Bronchial epithelial cell (primary cell): ENCODE measurements at regions not wholly inside any gene's neighbourhood (a gene's known extent, or its start where the extent isn't known, plus 50 kb on each side); places are given as distances from the start of the nearest gene placed in this dataset.

Source experiments
- DNase-seq: peaks from one replicate; pipeline ENCODE4 v3.0.0-alpha.2; 2010; ENCODE audit warnings: low read depth
- FAIRE-seq: peaks from 2 replicates; lab custom pipeline; 2011; peaks lifted over from hg19 to GRCh38; lab: Jason Lieb, UNC
- H3K27me3 ChIP-seq: 2 replicates; pipeline ENCODE4 v1.5.1; 2011; ENCODE audit warnings: low read length; ENCODE audit not compliant: control insufficient read depth, insufficient read depth
- H3K36me3 ChIP-seq: 2 replicates; pipeline ENCODE4 v1.5.1; 2011; ENCODE audit warnings: low read length; ENCODE audit not compliant: control insufficient read depth, insufficient read depth
- H3K4me3 ChIP-seq: 2 replicates; pipeline ENCODE4 v1.5.1; 2011; ENCODE audit warnings: mild to moderate bottlenecking, low read depth, low read length, control low read depth
- CTCF ChIP-seq: IDR thresholded peaks from 2 replicates; pipeline ENCODE4 v1.5.1; 2011; ENCODE audit warnings: mild to moderate bottlenecking, moderate library complexity, low read length, control low read depth, inconsistent platforms; ENCODE audit not compliant: insufficient read depth, severe bottlenecking

GRCh38 chr7:41536873-41537665 lies 165.8 kb downstream of the INHBA start:
- DNase-seq (no peak), FAIRE-seq (no peak)
- no peak for TF ChIP-seq CTCF
- no peaks in the 10 kb centered on the region for H3K36me3 ChIP-seq
- no peaks in the 10 kb centered on the region for H3K27me3 ChIP-seq
- H3K4me3 ChIP-seq, result no peak overlapping the region

GRCh38 chr7:41536122-41536872 lies 166.6 kb downstream of the INHBA start:
- no peaks in the 10 kb centered on the region for H3K36me3 ChIP-seq
- H3K4me3 ChIP-seq, result no peak overlapping the region
- TF ChIP-seq CTCF, result no peak
- no peak for DNase-seq
- no peaks in the 10 kb centered on the region for H3K27me3 ChIP-seq
- FAIRE-seq, result peak; percentile 23

GRCh38 chr7:41529831-41530230 lies 173.1 kb downstream of the INHBA start:
- Histone ChIP-seq H3K27me3 (no peaks in the 10 kb centered on the region), H3K36me3 (no peaks in the 10 kb centered on the region), H3K4me3 (no peak overlapping the region)
- TF ChIP-seq CTCF, result no peak
- DNase-seq (peak; percentile 26), FAIRE-seq (no peak)

- DNase-seq (no peak), FAIRE-seq (no peak)
- Histone ChIP-seq H3K27me3 (no peaks in the 10 kb centered on the region), H3K4me3 (no peak overlapping the region), H3K36me3 (no peaks in the 10 kb centered on the region)
- no peak for TF ChIP-seq CTCF
Measured at GRCh38 chr7:41524876-41525275, 178.0 kb downstream of the INHBA start.

- TF ChIP-seq CTCF, result no peak
- no peak overlapping the region for H3K4me3 ChIP-seq
- no peak for DNase-seq
- peak; percentile 85 for FAIRE-seq
- no peaks in the 10 kb centered on the region for H3K36me3 ChIP-seq
- H3K27me3 ChIP-seq, result no peaks in the 10 kb centered on the region
Measured at GRCh38 chr7:41520445-41520844, 182.4 kb downstream of the INHBA start.
